HEK293 (cell line): ENCODE measurements at regions not wholly inside any gene's neighbourhood (a gene's known extent, or its start where the extent isn't known, plus 50 kb on each side); places are given as distances from the start of the nearest gene placed in this dataset.

ENCODE experiments used
- ATF2 ChIP-seq: fragments of 450-650 bp; formaldehyde crosslinking; IDR thresholded peaks from 2 replicates; pipeline ENCODE4 v1.5.1; 2016; ENCODE audit warnings: missing biosample characterization, missing genetic modification characterization, low read depth
- CTCF ChIP-seq: fragments of 450-650 bp; formaldehyde crosslinking; IDR thresholded peaks from 2 replicates; pipeline ENCODE4 v1.5.1; 2016; ENCODE audit warnings: missing biosample characterization, missing genetic modification characterization
- PRDM4 ChIP-seq: fragments of 450-650 bp; formaldehyde crosslinking; IDR thresholded peaks from 2 replicates; pipeline ENCODE4 v1.5.1; 2017; ENCODE audit warnings: missing biosample characterization, missing genetic modification characterization
- TCF7L2 ChIP-seq: IDR thresholded peaks from 2 replicates; pipeline ENCODE4 v1.6.1; 2011; ENCODE audit warnings: low read depth, mild to moderate bottlenecking, inconsistent platforms, low read length, moderate library complexity, borderline replicate concordance
- ZBTB11 ChIP-seq: fragments of 450-650 bp; formaldehyde crosslinking; conservative IDR thresholded peaks from 2 replicates; pipeline ENCODE4 v1.5.1; 2016; ENCODE audit warnings: low read depth, missing biosample characterization, missing genetic modification characterization
- ZNF146 ChIP-seq: fragments of 450-650 bp; formaldehyde crosslinking; IDR thresholded peaks from 2 replicates; pipeline ENCODE4 v1.5.1; 2016; ENCODE audit warnings: missing biosample characterization, missing genetic modification characterization
- ZNF175 ChIP-seq: fragments of 450-650 bp; formaldehyde crosslinking; IDR thresholded peaks from 2 replicates; pipeline ENCODE4 v1.5.1; 2016; ENCODE audit warnings: missing biosample characterization, missing genetic modification characterization
- ZNF223 ChIP-seq: fragments of 450-650 bp; formaldehyde crosslinking; IDR thresholded peaks from 2 replicates; pipeline ENCODE4 v1.5.1; 2016; ENCODE audit warnings: missing biosample characterization, missing genetic modification characterization
- ZNF514 ChIP-seq: fragments of 450-650 bp; formaldehyde crosslinking; IDR thresholded peaks from 2 replicates; pipeline ENCODE4 v1.5.1; 2016; ENCODE audit warnings: missing biosample characterization, missing genetic modification characterization
- ZNF76 ChIP-seq: fragments of 450-650 bp; formaldehyde crosslinking; IDR thresholded peaks from 2 replicates; pipeline ENCODE4; 2016; ENCODE audit warnings: low read depth, missing biosample characterization, missing genetic modification characterization, borderline replicate concordance
- ZSCAN30 ChIP-seq: fragments of 450-650 bp; IDR thresholded peaks from 2 replicates; pipeline ENCODE4 v1.5.1; 2018; ENCODE audit warnings: missing biosample characterization, mild to moderate bottlenecking, missing genetic modification characterization, moderate library complexity
- TF ChIP-seq, protein P1 (sequence below): fragments of 450-650 bp; formaldehyde crosslinking; IDR thresholded peaks from 2 replicates; pipeline ENCODE4 v1.5.1; 2017; ENCODE audit warnings: missing biosample characterization, missing genetic modification characterization
- TF ChIP-seq, protein P2 (sequence below): fragments of 450-650 bp; formaldehyde crosslinking; IDR thresholded peaks from 2 replicates; pipeline ENCODE4 v1.5.0; 2017; ENCODE audit warnings: missing biosample characterization, missing genetic modification characterization, borderline replicate concordance

- TF ChIP-seq ZSCAN30 (tag by site-specific recombination) (no peak), CTCF (tag by site-specific recombination) (no peak), ZNF514 (tag by site-specific recombination) (no peak), ZNF223 (no peak), ATF2 (tag by site-specific recombination) (no peak), ZBTB11 (tag by site-specific recombination) (no peak), ZNF175 (tag by site-specific recombination) (no peak), TCF7L2 (no peak), PRDM4 (tag by site-specific recombination) (no peak), ZNF76 (tag by site-specific recombination) (no peak), ZNF146 (no peak)
- TF ChIP-seq, protein P1, sequence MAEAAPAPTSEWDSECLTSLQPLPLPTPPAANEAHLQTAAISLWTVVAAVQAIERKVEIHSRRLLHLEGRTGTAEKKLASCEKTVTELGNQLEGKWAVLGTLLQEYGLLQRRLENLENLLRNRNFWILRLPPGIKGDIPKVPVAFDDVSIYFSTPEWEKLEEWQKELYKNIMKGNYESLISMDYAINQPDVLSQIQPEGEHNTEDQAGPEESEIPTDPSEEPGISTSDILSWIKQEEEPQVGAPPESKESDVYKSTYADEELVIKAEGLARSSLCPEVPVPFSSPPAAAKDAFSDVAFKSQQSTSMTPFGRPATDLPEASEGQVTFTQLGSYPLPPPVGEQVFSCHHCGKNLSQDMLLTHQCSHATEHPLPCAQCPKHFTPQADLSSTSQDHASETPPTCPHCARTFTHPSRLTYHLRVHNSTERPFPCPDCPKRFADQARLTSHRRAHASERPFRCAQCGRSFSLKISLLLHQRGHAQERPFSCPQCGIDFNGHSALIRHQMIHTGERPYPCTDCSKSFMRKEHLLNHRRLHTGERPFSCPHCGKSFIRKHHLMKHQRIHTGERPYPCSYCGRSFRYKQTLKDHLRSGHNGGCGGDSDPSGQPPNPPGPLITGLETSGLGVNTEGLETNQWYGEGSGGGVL, result no peak
- TF ChIP-seq, protein P2, sequence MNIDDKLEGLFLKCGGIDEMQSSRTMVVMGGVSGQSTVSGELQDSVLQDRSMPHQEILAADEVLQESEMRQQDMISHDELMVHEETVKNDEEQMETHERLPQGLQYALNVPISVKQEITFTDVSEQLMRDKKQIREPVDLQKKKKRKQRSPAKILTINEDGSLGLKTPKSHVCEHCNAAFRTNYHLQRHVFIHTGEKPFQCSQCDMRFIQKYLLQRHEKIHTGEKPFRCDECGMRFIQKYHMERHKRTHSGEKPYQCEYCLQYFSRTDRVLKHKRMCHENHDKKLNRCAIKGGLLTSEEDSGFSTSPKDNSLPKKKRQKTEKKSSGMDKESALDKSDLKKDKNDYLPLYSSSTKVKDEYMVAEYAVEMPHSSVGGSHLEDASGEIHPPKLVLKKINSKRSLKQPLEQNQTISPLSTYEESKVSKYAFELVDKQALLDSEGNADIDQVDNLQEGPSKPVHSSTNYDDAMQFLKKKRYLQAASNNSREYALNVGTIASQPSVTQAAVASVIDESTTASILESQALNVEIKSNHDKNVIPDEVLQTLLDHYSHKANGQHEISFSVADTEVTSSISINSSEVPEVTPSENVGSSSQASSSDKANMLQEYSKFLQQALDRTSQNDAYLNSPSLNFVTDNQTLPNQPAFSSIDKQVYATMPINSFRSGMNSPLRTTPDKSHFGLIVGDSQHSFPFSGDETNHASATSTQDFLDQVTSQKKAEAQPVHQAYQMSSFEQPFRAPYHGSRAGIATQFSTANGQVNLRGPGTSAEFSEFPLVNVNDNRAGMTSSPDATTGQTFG (tag by site-specific recombination), result no peak
Observed at GRCh38 chr10:129279446-129280154, 187.4 kb upstream of the MGMT start.
